Mesothelial cell of epicardium (in vitro differentiated cells): ENCODE measurements at regions not wholly inside any gene's neighbourhood (a gene's known extent, or its start where the extent isn't known, plus 50 kb on each side); places are given as distances from the start of the nearest gene placed in this dataset.
A peak's percentile ranks its signal among the peaks of the same experiment; 100 is the strongest.

Experiments
- DNase-seq, 2 experiments: peaks; one replicate each; pipeline ENCODE4 v3.0.0; 2021; ENCODE audit warnings: low spot score in 2 of 2; ENCODE audit not compliant: unreplicated experiment in 2 of 2
- H3K27ac Mint-ChIP-seq: 2 replicates; pipeline ENCODE4 v1.8.0; 2021; ENCODE audit warnings: mixed read lengths
- H3K27me3 Mint-ChIP-seq: 2 replicates; pipeline ENCODE4 v1.8.0; 2021; ENCODE audit warnings: low read depth, mixed read lengths
- H3K36me3 Mint-ChIP-seq: 2 replicates; pipeline ENCODE4 v1.8.0; 2021; ENCODE audit warnings: mixed read lengths
- H3K4me1 Mint-ChIP-seq: 2 replicates; pipeline ENCODE4 v1.8.0; 2021; ENCODE audit warnings: mixed read lengths
- H3K4me3 Mint-ChIP-seq: 2 replicates; pipeline ENCODE4 v1.8.0; 2021; ENCODE audit warnings: mild to moderate bottlenecking, moderate library complexity, mixed read lengths
- H3K9me3 Mint-ChIP-seq: 2 replicates; pipeline ENCODE4 v1.8.0; 2021; ENCODE audit warnings: mixed read lengths
- TF ChIP-seq, protein P1 (sequence below): fragments of 200-600 bp; sonication (generic); IDR thresholded peaks from one replicate; pipeline ENCODE4 v1.5.0; 2021; ENCODE audit warnings: antibody characterized with exemption; ENCODE audit not compliant: unreplicated experiment

GRCh38 chr13:58018020-58018419 lies 386.5 kb downstream of the PCDH17 start:
- H3K4me3 Mint-ChIP-seq = no peak overlapping the region
- no peaks in the 10 kb centered on the region for H3K36me3 Mint-ChIP-seq
- H3K9me3 Mint-ChIP-seq = no peaks in the 10 kb centered on the region
- H3K27me3 Mint-ChIP-seq = no peaks in the 10 kb centered on the region
- no peak for DNase-seq
- TF ChIP-seq, protein P1, sequence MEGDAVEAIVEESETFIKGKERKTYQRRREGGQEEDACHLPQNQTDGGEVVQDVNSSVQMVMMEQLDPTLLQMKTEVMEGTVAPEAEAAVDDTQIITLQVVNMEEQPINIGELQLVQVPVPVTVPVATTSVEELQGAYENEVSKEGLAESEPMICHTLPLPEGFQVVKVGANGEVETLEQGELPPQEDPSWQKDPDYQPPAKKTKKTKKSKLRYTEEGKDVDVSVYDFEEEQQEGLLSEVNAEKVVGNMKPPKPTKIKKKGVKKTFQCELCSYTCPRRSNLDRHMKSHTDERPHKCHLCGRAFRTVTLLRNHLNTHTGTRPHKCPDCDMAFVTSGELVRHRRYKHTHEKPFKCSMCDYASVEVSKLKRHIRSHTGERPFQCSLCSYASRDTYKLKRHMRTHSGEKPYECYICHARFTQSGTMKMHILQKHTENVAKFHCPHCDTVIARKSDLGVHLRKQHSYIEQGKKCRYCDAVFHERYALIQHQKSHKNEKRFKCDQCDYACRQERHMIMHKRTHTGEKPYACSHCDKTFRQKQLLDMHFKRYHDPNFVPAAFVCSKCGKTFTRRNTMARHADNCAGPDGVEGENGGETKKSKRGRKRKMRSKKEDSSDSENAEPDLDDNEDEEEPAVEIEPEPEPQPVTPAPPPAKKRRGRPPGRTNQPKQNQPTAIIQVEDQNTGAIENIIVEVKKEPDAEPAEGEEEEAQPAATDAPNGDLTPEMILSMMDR = no peak
- no peak overlapping the region for H3K27ac Mint-ChIP-seq
- H3K4me1 Mint-ChIP-seq = peaks cover 6% of the 10 kb centered on the region

GRCh38 chr13:58018865-58019264 lies 387.3 kb downstream of the PCDH17 start:
- no peaks in the 10 kb centered on the region for H3K36me3 Mint-ChIP-seq
- H3K4me3 Mint-ChIP-seq = no peak overlapping the region
- no peaks in the 10 kb centered on the region for H3K9me3 Mint-ChIP-seq
- no peaks in the 10 kb centered on the region for H3K27me3 Mint-ChIP-seq
- DNase-seq = no peak
- TF ChIP-seq, protein P1 = no peak
- peaks cover 6% of the 10 kb centered on the region for H3K4me1 Mint-ChIP-seq
- H3K27ac Mint-ChIP-seq = no peak overlapping the region

- Mint-ChIP-seq H3K27me3 (no peaks in the 10 kb centered on the region), H3K9me3 (no peaks in the 10 kb centered on the region), H3K4me1 (peaks cover 9% of the 10 kb centered on the region), H3K4me3 (no peak overlapping the region), H3K36me3 (no peaks in the 10 kb centered on the region), H3K27ac (no peak overlapping the region)
- TF ChIP-seq, protein P1 = no peak
- no peak for DNase-seq
Observed at GRCh38 chr13:58024103-58024502, 392.6 kb downstream of the PCDH17 start.

- Mint-ChIP-seq H3K36me3 (no peaks in the 10 kb centered on the region), H3K27me3 (no peaks in the 10 kb centered on the region), H3K9me3 (no peaks in the 10 kb centered on the region), H3K27ac (peak overlapping the region; percentile 69), H3K4me3 (no peak overlapping the region), H3K4me1 (peaks cover 9% of the 10 kb centered on the region)
- no peak for DNase-seq
- TF ChIP-seq, protein P1 = no peak
Observed at GRCh38 chr13:58025821-58026220, 394.3 kb downstream of the PCDH17 start.

GRCh38 chr13:58032676-58033460 lies 401.3 kb downstream of the PCDH17 start:
- H3K36me3 Mint-ChIP-seq = no peaks in the 10 kb centered on the region
- H3K27ac Mint-ChIP-seq = no peak overlapping the region
- no peak overlapping the region for H3K4me3 Mint-ChIP-seq
- DNase-seq = no peak
- no peaks in the 10 kb centered on the region for H3K27me3 Mint-ChIP-seq
- no peaks in the 10 kb centered on the region for H3K4me1 Mint-ChIP-seq
- TF ChIP-seq, protein P1 = no peak
- no peaks in the 10 kb centered on the region for H3K9me3 Mint-ChIP-seq

- no peaks in the 10 kb centered on the region for H3K36me3 Mint-ChIP-seq
- H3K4me1 Mint-ChIP-seq = no peaks in the 10 kb centered on the region
- peaks cover 8% of the 10 kb centered on the region for H3K9me3 Mint-ChIP-seq
- TF ChIP-seq, protein P1 = no peak
- no peak overlapping the region for H3K4me3 Mint-ChIP-seq
- no peak overlapping the region for H3K27ac Mint-ChIP-seq
- no peak for DNase-seq
- no peaks in the 10 kb centered on the region for H3K27me3 Mint-ChIP-seq
Observed at GRCh38 chr13:58043971-58044370, 412.4 kb downstream of the PCDH17 start.
